CD4-positive, alpha-beta memory T cell (primary cell): ENCODE measurements at regions not wholly inside any gene's neighbourhood (a gene's known extent, or its start where the extent isn't known, plus 50 kb on each side); places are given as distances from the start of the nearest gene placed in this dataset.

ENCODE experiments used
- CTCF ChIA-PET: fragments of 350-600 bp; sonication (Branson Sonifier 250); formaldehyde crosslinking; loops from one replicate; lab custom pipeline; 2021; ENCODE audit warnings: inconsistent platforms; ENCODE audit not compliant: partially characterized antibody; lab: Charles Lee
- POLR2A ChIA-PET: fragments of 350-600 bp; sonication (Branson Sonifier 250); formaldehyde crosslinking; loops from one replicate; lab custom pipeline; 2021; ENCODE audit not compliant: partially characterized antibody; lab: Charles Lee
- DNase-seq, 5 donors: peaks; one replicate each; pipeline versions ENCODE4 v3.0.0 to v3.0.0-alpha.2; 2020 to 2022; ENCODE audit warnings: mixed read lengths in 1 of 5
- H3K27ac ChIP-seq: one replicate; pipeline ENCODE4 v1.7.0; 2013; ENCODE audit warnings: low read depth, low read length
- H3K27me3 ChIP-seq: 2 replicates; pipeline ENCODE4 v1.7.0; 2013; ENCODE audit warnings: mild to moderate bottlenecking, low read length, moderate library complexity; ENCODE audit not compliant: insufficient read depth
- H3K36me3 ChIP-seq: 2 replicates; pipeline ENCODE4 v1.7.0; 2013; ENCODE audit warnings: mild to moderate bottlenecking, low read length, moderate library complexity; ENCODE audit not compliant: insufficient read depth
- H3K4me1 ChIP-seq: 2 replicates; pipeline ENCODE4 v1.7.0; 2013; ENCODE audit warnings: mild to moderate bottlenecking, low read length, moderate library complexity; ENCODE audit not compliant: insufficient read depth
- H3K4me3 ChIP-seq, 2 donors: one replicate each; pipeline ENCODE4 v1.7.0; 2013; ENCODE audit warnings: low read length in 2 of 2, mild to moderate bottlenecking in 1 of 2
- H3K9me3 ChIP-seq, 2 donors: one replicate each; pipeline ENCODE4 v1.7.0; 2013; ENCODE audit warnings: low read length in 2 of 2, control low read depth in 1 of 2; ENCODE audit not compliant: control insufficient read depth in 1 of 2
- H3K27ac Mint-ChIP-seq, 7 donors: one replicate each; pipeline ENCODE4 v1.8.0; 2020 to 2021; ENCODE audit warnings: mixed read lengths in 7 of 7, mild to moderate bottlenecking in 6 of 7, inconsistent platforms in 3 of 7, moderate library complexity in 3 of 7
- H3K27me3 Mint-ChIP-seq, 2 donors: one replicate each; pipeline ENCODE4 v1.8.0; 2020 to 2021; ENCODE audit warnings: mixed read lengths in 2 of 2
- H3K36me3 Mint-ChIP-seq, 2 donors: one replicate each; pipeline ENCODE4 v1.8.0; 2020 to 2021; ENCODE audit warnings: mixed read lengths in 2 of 2, inconsistent platforms in 1 of 2, mild to moderate bottlenecking in 1 of 2
- H3K4me1 Mint-ChIP-seq, 4 donors: one replicate each; pipeline ENCODE4 v1.8.0; 2020 to 2021; ENCODE audit warnings: mixed read lengths in 4 of 4, mild to moderate bottlenecking in 1 of 4
- H3K4me3 Mint-ChIP-seq, 8 donors: one replicate each; pipeline ENCODE4 v1.8.0; 2020 to 2021; ENCODE audit warnings: mixed read lengths in 8 of 8, mild to moderate bottlenecking in 7 of 8, moderate library complexity in 6 of 8, inconsistent platforms in 3 of 8
- H3K9me3 Mint-ChIP-seq, 8 donors: one replicate each; pipeline ENCODE4 v1.8.0; 2020 to 2021; ENCODE audit warnings: mixed read lengths in 8 of 8, mild to moderate bottlenecking in 5 of 8, inconsistent platforms in 3 of 8, moderate library complexity in 1 of 8
- intact Hi-C: fragments of 100-400 bp; cut with micrococcal nuclease; formaldehyde crosslinking; loops from one replicate; pipeline ENCODE4 v1.15.1; 2023

DNA sequence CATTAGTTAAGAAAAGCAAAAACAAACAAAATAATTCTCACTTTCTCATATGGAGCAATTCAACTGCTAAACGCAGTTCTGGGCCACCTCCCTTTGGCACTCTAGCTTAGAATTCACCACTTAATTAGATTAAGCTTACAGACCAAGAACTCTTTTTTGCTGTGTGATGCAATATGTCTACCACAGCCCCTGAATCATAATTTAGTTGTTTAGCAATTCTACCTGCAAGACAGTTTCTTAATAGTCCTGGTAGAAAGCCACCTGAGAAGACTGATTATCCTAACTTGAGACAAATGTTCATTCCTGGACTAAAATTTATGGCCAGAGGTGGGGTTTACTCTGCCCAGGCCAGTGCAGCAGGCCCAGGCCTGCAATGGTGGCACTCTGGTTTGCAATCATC, 205.9 kb downstream of the HS3ST3A1 start:
- POLR2A ChIA-PET: no interaction called here

GRCh38 chr17:13395346-13395745, 206.4 kb downstream of the HS3ST3A1 start:
- Histone ChIP-seq H3K9me3 (no peaks in the 10 kb centered on the region), H3K4me3 (no peak overlapping the region), H3K36me3 (no peaks in the 10 kb centered on the region), H3K27me3 (no peaks in the 10 kb centered on the region), H3K27ac (no peak overlapping the region), H3K4me1 (no peaks in the 10 kb centered on the region)
- Mint-ChIP-seq H3K36me3 (no peaks in the 10 kb centered on the region), H3K4me3 (no peak overlapping the region), H3K27me3 (peaks cover 2 to 5% of the 10 kb centered on the region in 2 donors), H3K9me3 (no peaks in the 10 kb centered on the region), H3K27ac (no peak overlapping the region), H3K4me1 (peaks cover 0 to 2% (median 0%) of the 10 kb centered on the region in 4 donors)
- CTCF ChIA-PET: no interaction called here
- DNase-seq: no peak
- intact Hi-C loops: no loop called here
- POLR2A ChIA-PET: no interaction called here

More for the DNA sequence above, 205.9 kb downstream of the HS3ST3A1 start:
- no peaks in the 10 kb centered on the region for H3K4me1 ChIP-seq
- intact Hi-C loops: no loop called here
- peaks cover 0 to 2% (median 0%) of the 10 kb centered on the region in 4 donors for H3K4me1 Mint-ChIP-seq
- H3K27me3 Mint-ChIP-seq: peaks cover 2 to 5% of the 10 kb centered on the region in 2 donors
- H3K4me3 ChIP-seq: no peak overlapping the region
- no peak overlapping the region for H3K27ac ChIP-seq
- H3K27ac Mint-ChIP-seq: no peak overlapping the region
- CTCF ChIA-PET: no interaction called here
- no peaks in the 10 kb centered on the region for H3K36me3 Mint-ChIP-seq
- H3K9me3 Mint-ChIP-seq: peaks cover 0 to 4% (median 0%) of the 10 kb centered on the region in 8 donors
- no peaks in the 10 kb centered on the region for H3K9me3 ChIP-seq
- DNase-seq: no peak
- H3K27me3 ChIP-seq: no peaks in the 10 kb centered on the region
- no peak overlapping the region for H3K4me3 Mint-ChIP-seq
- H3K36me3 ChIP-seq: no peaks in the 10 kb centered on the region

DNA sequence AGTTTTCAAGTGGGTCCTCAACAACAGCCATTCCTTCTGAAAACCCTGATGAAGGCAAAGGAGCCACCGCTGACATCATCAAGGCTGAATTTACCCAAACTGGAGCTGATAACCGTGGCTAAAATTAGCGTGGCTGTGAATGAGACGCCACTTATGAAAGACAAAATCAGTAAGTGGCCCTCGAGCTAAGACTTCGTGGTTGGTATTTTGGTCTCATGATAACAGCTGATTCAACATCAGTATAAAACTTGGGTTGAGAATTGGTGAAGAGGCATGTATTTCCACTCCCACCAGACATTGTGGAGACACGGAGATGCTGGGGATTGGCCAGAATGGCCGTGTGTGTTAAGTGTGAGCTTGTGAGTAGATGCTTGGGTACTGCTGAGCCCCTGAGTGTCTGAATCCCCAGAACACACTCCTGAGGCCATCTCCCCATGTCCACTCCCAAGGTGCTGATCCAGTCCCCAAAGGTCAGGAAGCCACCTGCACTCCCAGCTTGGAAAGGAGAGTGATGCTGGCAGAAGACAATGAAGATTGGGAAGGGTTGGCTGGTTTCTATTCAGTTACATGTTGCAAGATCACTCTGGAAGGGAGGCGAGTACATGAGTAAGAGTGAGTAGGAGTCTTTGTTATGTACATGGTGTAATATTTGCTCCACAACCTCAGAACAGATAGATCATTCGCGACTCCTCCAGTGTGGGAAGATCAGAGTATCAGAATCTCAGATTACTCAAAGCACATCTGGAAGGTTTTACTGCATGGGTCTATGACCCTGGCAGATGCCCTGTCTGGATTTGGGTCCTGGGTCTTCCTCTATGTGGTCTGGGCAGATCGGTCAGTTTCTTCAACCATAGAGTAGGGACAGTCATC, 207.7 kb downstream of the HS3ST3A1 start:
- ChIA-PET CTCF (no interaction called here), POLR2A (no interaction called here)
- H3K4me3 ChIP-seq: no peak overlapping the region
- H3K4me3 Mint-ChIP-seq: no peak overlapping the region
- H3K27ac Mint-ChIP-seq: no peak overlapping the region
- no peak overlapping the region for H3K27ac ChIP-seq
- H3K9me3 Mint-ChIP-seq: no peaks in the 10 kb centered on the region
- H3K27me3 Mint-ChIP-seq: peaks cover 2 to 6% of the 10 kb centered on the region in 2 donors
- no peaks in the 10 kb centered on the region for H3K36me3 ChIP-seq
- no peak for DNase-seq
- no peaks in the 10 kb centered on the region for H3K4me1 ChIP-seq
- peaks cover 0 to 2% (median 0%) of the 10 kb centered on the region in 4 donors for H3K4me1 Mint-ChIP-seq
- H3K36me3 Mint-ChIP-seq: no peaks in the 10 kb centered on the region
- H3K9me3 ChIP-seq: no peaks in the 10 kb centered on the region
- intact Hi-C loops: no loop called here
- no peaks in the 10 kb centered on the region for H3K27me3 ChIP-seq

- Mint-ChIP-seq H3K4me3 (no peak overlapping the region), H3K4me1 (no peaks in the 10 kb centered on the region), H3K9me3 (peaks cover 0 to 3% (median 0%) of the 10 kb centered on the region in 8 donors), H3K36me3 (no peaks in the 10 kb centered on the region), H3K27ac (no peak overlapping the region), H3K27me3 (peaks cover 7 to 10% of the 10 kb centered on the region in 2 donors)
- Histone ChIP-seq H3K27ac (no peak overlapping the region), H3K4me1 (no peaks in the 10 kb centered on the region), H3K9me3 (no peaks in the 10 kb centered on the region), H3K36me3 (no peaks in the 10 kb centered on the region), H3K27me3 (no peaks in the 10 kb centered on the region), H3K4me3 (no peak overlapping the region)
- POLR2A ChIA-PET: no interaction called here
- CTCF ChIA-PET: no interaction called here
- no peak for DNase-seq
- intact Hi-C loops: no loop called here
These were observed 213.8 kb downstream of the HS3ST3A1 start for GRCh38 chr17:13387952-13388351.

- no peak overlapping the region for H3K4me3 ChIP-seq
- no peaks in the 10 kb centered on the region for H3K27me3 ChIP-seq
- H3K4me1 ChIP-seq: no peaks in the 10 kb centered on the region
- H3K9me3 Mint-ChIP-seq: peaks cover 0 to 3% (median 0%) of the 10 kb centered on the region in 8 donors
- no peaks in the 10 kb centered on the region for H3K4me1 Mint-ChIP-seq
- ChIA-PET POLR2A (no interaction called here), CTCF (no interaction called here)
- H3K27ac ChIP-seq: no peak overlapping the region
- no peaks in the 10 kb centered on the region for H3K36me3 Mint-ChIP-seq
- DNase-seq: no peak
- H3K9me3 ChIP-seq: no peaks in the 10 kb centered on the region
- intact Hi-C loops: no loop called here
- H3K27me3 Mint-ChIP-seq: peaks cover 7 to 10% of the 10 kb centered on the region in 2 donors
- H3K36me3 ChIP-seq: no peaks in the 10 kb centered on the region
- no peak overlapping the region for H3K27ac Mint-ChIP-seq
- H3K4me3 Mint-ChIP-seq: no peak overlapping the region
These were observed 214.5 kb downstream of the HS3ST3A1 start for GRCh38 chr17:13387236-13387635.

- no peaks in the 10 kb centered on the region for H3K9me3 ChIP-seq
- no peak overlapping the region for H3K4me3 ChIP-seq
- no peaks in the 10 kb centered on the region for H3K27me3 ChIP-seq
- ChIA-PET CTCF (no interaction called here), POLR2A (no interaction called here)
- no peak overlapping the region for H3K27ac ChIP-seq
- Mint-ChIP-seq H3K4me3 (no peak overlapping the region), H3K4me1 (no peaks in the 10 kb centered on the region), H3K27ac (no peak overlapping the region), H3K9me3 (peaks cover 0 to 3% (median 0%) of the 10 kb centered on the region in 8 donors), H3K27me3 (peaks cover 5 to 6% of the 10 kb centered on the region in 2 donors), H3K36me3 (no peaks in the 10 kb centered on the region)
- no peaks in the 10 kb centered on the region for H3K4me1 ChIP-seq
- no peak for DNase-seq
- intact Hi-C loops: no loop called here
- no peaks in the 10 kb centered on the region for H3K36me3 ChIP-seq
These were observed 216.2 kb downstream of the HS3ST3A1 start for GRCh38 chr17:13385481-13385911.

DNA sequence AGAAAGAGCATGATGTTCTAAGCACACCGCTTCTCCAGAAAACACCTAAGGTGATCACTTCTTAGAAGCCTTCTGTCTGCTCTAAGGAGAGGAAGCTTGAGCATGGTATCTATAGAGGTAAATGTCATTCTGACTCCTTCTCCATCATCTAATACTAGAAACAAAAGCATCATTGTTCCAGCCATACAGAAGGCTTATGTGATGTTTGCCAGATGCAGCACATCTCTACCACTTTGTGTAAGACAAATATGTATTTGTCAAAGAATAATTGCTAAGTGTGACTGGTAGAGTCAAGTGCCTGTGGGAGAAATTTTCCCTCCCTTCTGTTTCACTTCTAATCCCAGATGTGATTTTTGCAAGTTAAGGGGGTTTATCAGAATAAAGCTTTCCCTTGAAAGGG, 217.1 kb downstream of the HS3ST3A1 start:
- POLR2A ChIA-PET: no interaction called here

More for the DNA sequence above, 217.1 kb downstream of the HS3ST3A1 start:
- Histone ChIP-seq H3K9me3 (no peaks in the 10 kb centered on the region), H3K36me3 (no peaks in the 10 kb centered on the region), H3K27ac (no peak overlapping the region), H3K27me3 (no peaks in the 10 kb centered on the region), H3K4me3 (no peak overlapping the region), H3K4me1 (no peaks in the 10 kb centered on the region)
- no peak for DNase-seq
- Mint-ChIP-seq H3K36me3 (no peaks in the 10 kb centered on the region), H3K27me3 (peaks cover 5 to 6% of the 10 kb centered on the region in 2 donors), H3K4me1 (peaks cover 0 to 5% (median 3%) of the 10 kb centered on the region in 4 donors), H3K9me3 (peaks cover 0 to 3% (median 0%) of the 10 kb centered on the region in 8 donors), H3K27ac (no peak overlapping the region), H3K4me3 (no peak overlapping the region)
- CTCF ChIA-PET: no interaction called here
- intact Hi-C loops: no loop called here
